HepG2 (cell line): ENCODE measurements at regions not wholly inside any gene's neighbourhood (a gene's known extent, or its start where the extent isn't known, plus 50 kb on each side); places are given as distances from the start of the nearest gene placed in this dataset.

Source experiments
- ATAC-seq: fragments of 200-7000 bp; cut with Tn5 transposase; 3 replicates; pipeline ENCODE4 v1.9.1; 2020; ENCODE audit warnings: mild to moderate bottlenecking, moderate library complexity
- BruUV-seq: library from RNA; stranded (reverse); fragments of 400-500 nt; replicated peaks from 2 replicates; lab custom pipeline; 2021; lab: Mats Ljungman, UMichigan
- CTCF ChIA-PET: fragments of 300-600 bp; formaldehyde crosslinking; extraction: SDS; loops from one replicate; lab custom pipeline; 2021; ENCODE audit warnings: low total read pairs, inconsistent platforms, low intra/inter-chr PET ratio; lab: Yijun Ruan, JAX
- POLR2A ChIA-PET: fragments of 350-600 bp; sonication (Branson Sonifier 250); formaldehyde crosslinking; loops from one replicate; lab custom pipeline; 2020; ENCODE audit warnings: antibody characterized with exemption, inconsistent platforms; lab: Yijun Ruan, JAX
- DNase-seq: peaks from one replicate; pipeline ENCODE4 v3.0.0-alpha.2; 2015; ENCODE audit warnings: low spot score
- FAIRE-seq: peaks from 3 replicates; lab custom pipeline; 2011; peaks lifted over from hg19 to GRCh38; lab: Jason Lieb, UNC
- H2AFZ ChIP-seq: one replicate; pipeline ENCODE4 v1.6.1; 2011; ENCODE audit warnings: low read length, inconsistent platforms
- H3K27ac ChIP-seq: fragments of 300-600 bp; 3 replicates; pipeline ENCODE4 v1.8.0; 2011; ENCODE audit warnings: mixed run types, mild to moderate bottlenecking, mixed read lengths, low read length, inconsistent platforms; ENCODE audit not compliant: insufficient read depth; ENCODE audit errors: extremely low read length
- H3K27me3 ChIP-seq, 2 experiments: fragments of 200-600 bp in 1 of 2; 2 replicates in 1 of 2; 3 replicates in 1 of 2; pipeline versions ENCODE4 v1.6.0 to v1.8.0; 2011; ENCODE audit warnings: low read length in 2 of 2, mild to moderate bottlenecking in 2 of 2, moderate library complexity in 2 of 2, inconsistent platforms in 1 of 2; ENCODE audit not compliant: insufficient read depth in 2 of 2, control insufficient read depth in 1 of 2
- H3K36me3 ChIP-seq, 2 experiments: fragments of 200-600 bp in 1 of 2; replicated peaks in 1 of 2; 2 replicates in 1 of 2; 3 replicates in 1 of 2; pipeline versions ENCODE4 v1.5.1 to v1.8.0; 2011; ENCODE audit warnings: low read length in 2 of 2, inconsistent platforms in 1 of 2; ENCODE audit not compliant: insufficient read depth in 2 of 2, control insufficient read depth in 1 of 2
- H3K4me1 ChIP-seq: 2 replicates; pipeline ENCODE4 v1.5.1; 2012; ENCODE audit warnings: low read length, inconsistent platforms; ENCODE audit not compliant: insufficient read depth
- H3K4me2 ChIP-seq: 2 replicates; pipeline ENCODE4 v1.6.0; 2011; ENCODE audit warnings: low read depth, low read length, inconsistent platforms
- H3K4me3 ChIP-seq, 3 experiments: fragments of 200-600 bp in 1 of 3; sonication (generic), shearing (Covaris generic) in 1 of 3; replicated peaks in 1 of 3; 2 replicates each; pipeline ENCODE4 v1.5.1; 2011 to 2016; ENCODE audit warnings: low read length in 3 of 3, inconsistent platforms in 2 of 3, low read depth in 2 of 3, mild to moderate bottlenecking in 2 of 3, control low read depth in 1 of 3, mixed read lengths in 1 of 3; ENCODE audit not compliant: insufficient read depth in 1 of 3
- H3K79me2 ChIP-seq: one replicate; pipeline ENCODE4 v1.6.1; 2011; ENCODE audit warnings: low read length, inconsistent platforms; ENCODE audit not compliant: insufficient read depth
- H3K9ac ChIP-seq: 2 replicates; pipeline ENCODE4 v1.6.0; 2011; ENCODE audit warnings: mild to moderate bottlenecking, low read depth, low read length, inconsistent platforms; ENCODE audit not compliant: insufficient read depth
- H3K9me3 ChIP-seq: 2 replicates; pipeline ENCODE4 v1.5.1; 2012; ENCODE audit warnings: mild to moderate bottlenecking, low read length
- H4K20me1 ChIP-seq: 2 replicates; pipeline ENCODE4 v1.6.0; 2011; ENCODE audit warnings: inconsistent platforms, mild to moderate bottlenecking, low read length, moderate library complexity; ENCODE audit not compliant: insufficient read depth
- HNF4A ChIP-seq: sonication (generic); formaldehyde crosslinking; IDR thresholded peaks from 2 replicates; pipeline ENCODE4 v1.4.0; 2020; ENCODE audit warnings: missing genetic modification reagents
- HOXA5 ChIP-seq: sonication (generic); formaldehyde crosslinking; IDR thresholded peaks from 2 replicates; pipeline ENCODE4 v1.4.0; 2020; ENCODE audit warnings: missing genetic modification reagents
- KIAA2018 ChIP-seq: sonication (generic); formaldehyde crosslinking; IDR thresholded peaks from 2 replicates; pipeline ENCODE4 v1.5.0; 2020; ENCODE audit warnings: mild to moderate bottlenecking, missing genetic modification reagents, borderline replicate concordance
- SMC3 ChIP-seq: IDR thresholded peaks from 2 replicates; pipeline ENCODE4 v1.6.1; 2011; ENCODE audit warnings: low read length, improper control_type of control experiment
- SMYD3 ChIP-seq: sonication (generic); formaldehyde crosslinking; IDR thresholded peaks from 2 replicates; pipeline ENCODE4 v1.8.1; 2023; ENCODE audit warnings: mild to moderate bottlenecking, missing genetic modification reagents
- YEATS4 ChIP-seq: sonication (generic); formaldehyde crosslinking; IDR thresholded peaks from 2 replicates; pipeline ENCODE4 v1.4.0; 2020; ENCODE audit warnings: missing genetic modification reagents, borderline replicate concordance
- ZNF17 ChIP-seq: sonication (generic); formaldehyde crosslinking; IDR thresholded peaks from 2 replicates; pipeline ENCODE4 v1.5.0; 2020; ENCODE audit warnings: mild to moderate bottlenecking, missing genetic modification reagents
- ZNF674 ChIP-seq: sonication (generic); formaldehyde crosslinking; IDR thresholded peaks from 2 replicates; pipeline ENCODE4 v1.5.0; 2020; ENCODE audit warnings: low read depth, mild to moderate bottlenecking, missing genetic modification reagents
- WGBS: methylation state at CpG from one replicate; pipeline ENCODE4 v1.1.6; 2017; ENCODE audit warnings: low lambda C conversion rate; 5-methylcytosine and 5-hydroxymethylcytosine counted together
- in situ Hi-C: cut with HindIII; loops from 2 replicates; pipeline ENCODE4 v1.10.0; 2017; ENCODE audit warnings: low pct_unique_long_range_greater_than_20kb; ENCODE audit not compliant: extremely low pct_ligation_motif_present
- intact Hi-C: fragments of 100-400 bp; cut with micrococcal nuclease; formaldehyde crosslinking; loops from one replicate; pipeline ENCODE4 v1.10.0; 2022; ENCODE audit not compliant: unreplicated experiment
- TF ChIP-seq, protein P1 (sequence below): sonication (generic); formaldehyde crosslinking; conservative IDR thresholded peaks from 2 replicates; pipeline ENCODE4 v1.8.0; 2022; ENCODE audit warnings: mild to moderate bottlenecking, moderate library complexity, missing genetic modification reagents
- TF ChIP-seq, protein P2 (sequence below): sonication (generic); formaldehyde crosslinking; IDR thresholded peaks from 2 replicates; pipeline ENCODE4 v1.5.0; 2020; ENCODE audit warnings: mild to moderate bottlenecking, missing genetic modification reagents, moderate library complexity
- TF ChIP-seq, protein P3 (sequence below): IDR thresholded peaks from 2 replicates; pipeline ENCODE4 v1.6.1; 2016; ENCODE audit warnings: mild to moderate bottlenecking

- no peak overlapping the region for H3K9ac ChIP-seq
- BruUV-seq, result no TSS peak
- no peaks in the 10 kb centered on the region for H3K79me2 ChIP-seq
- intact Hi-C loops, result no loop called here
- H3K4me2 ChIP-seq, result no peak overlapping the region
- no peak overlapping the region for H2AFZ ChIP-seq
- no peak overlapping the region for H3K27ac ChIP-seq
- WGBS, result 5% methylated on average over 4 of the region's 4 CpGs
- H3K4me3 ChIP-seq, result no peak overlapping the region
- no peaks in the 10 kb centered on the region for H3K36me3 ChIP-seq
- DNase-seq (no peak), ATAC-seq (no peak), FAIRE-seq (no peak)
- no peaks in the 10 kb centered on the region for H3K9me3 ChIP-seq
- in situ Hi-C loops, result no loop called here
- CTCF ChIA-PET, result no interaction called here
- H3K4me1 ChIP-seq, result no peaks in the 10 kb centered on the region
- no peaks in the 10 kb centered on the region for H3K27me3 ChIP-seq
- POLR2A ChIA-PET, result no interaction called here
- H4K20me1 ChIP-seq, result no peaks in the 10 kb centered on the region
- TF ChIP-seq HNF4A (no peak), HOXA5 (CRISPR knock-in tag) (no peak), ZNF17 (CRISPR knock-in tag) (no peak), KIAA2018 (CRISPR knock-in tag) (no peak), ZNF674 (CRISPR knock-in tag) (no peak), SMC3 (no peak), YEATS4 (CRISPR knock-in tag) (no peak), SMYD3 (CRISPR knock-in tag) (no peak)
- TF ChIP-seq, protein P1, sequence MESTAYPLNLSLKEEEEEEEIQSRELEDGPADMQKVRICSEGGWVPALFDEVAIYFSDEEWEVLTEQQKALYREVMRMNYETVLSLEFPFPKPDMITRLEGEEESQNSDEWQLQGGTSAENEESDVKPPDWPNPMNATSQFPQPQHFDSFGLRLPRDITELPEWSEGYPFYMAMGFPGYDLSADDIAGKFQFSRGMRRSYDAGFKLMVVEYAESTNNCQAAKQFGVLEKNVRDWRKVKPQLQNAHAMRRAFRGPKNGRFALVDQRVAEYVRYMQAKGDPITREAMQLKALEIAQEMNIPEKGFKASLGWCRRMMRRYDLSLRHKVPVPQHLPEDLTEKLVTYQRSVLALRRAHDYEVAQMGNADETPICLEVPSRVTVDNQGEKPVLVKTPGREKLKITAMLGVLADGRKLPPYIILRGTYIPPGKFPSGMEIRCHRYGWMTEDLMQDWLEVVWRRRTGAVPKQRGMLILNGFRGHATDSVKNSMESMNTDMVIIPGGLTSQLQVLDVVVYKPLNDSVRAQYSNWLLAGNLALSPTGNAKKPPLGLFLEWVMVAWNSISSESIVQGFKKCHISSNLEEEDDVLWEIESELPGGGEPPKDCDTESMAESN, result no peak
- TF ChIP-seq, protein P2, sequence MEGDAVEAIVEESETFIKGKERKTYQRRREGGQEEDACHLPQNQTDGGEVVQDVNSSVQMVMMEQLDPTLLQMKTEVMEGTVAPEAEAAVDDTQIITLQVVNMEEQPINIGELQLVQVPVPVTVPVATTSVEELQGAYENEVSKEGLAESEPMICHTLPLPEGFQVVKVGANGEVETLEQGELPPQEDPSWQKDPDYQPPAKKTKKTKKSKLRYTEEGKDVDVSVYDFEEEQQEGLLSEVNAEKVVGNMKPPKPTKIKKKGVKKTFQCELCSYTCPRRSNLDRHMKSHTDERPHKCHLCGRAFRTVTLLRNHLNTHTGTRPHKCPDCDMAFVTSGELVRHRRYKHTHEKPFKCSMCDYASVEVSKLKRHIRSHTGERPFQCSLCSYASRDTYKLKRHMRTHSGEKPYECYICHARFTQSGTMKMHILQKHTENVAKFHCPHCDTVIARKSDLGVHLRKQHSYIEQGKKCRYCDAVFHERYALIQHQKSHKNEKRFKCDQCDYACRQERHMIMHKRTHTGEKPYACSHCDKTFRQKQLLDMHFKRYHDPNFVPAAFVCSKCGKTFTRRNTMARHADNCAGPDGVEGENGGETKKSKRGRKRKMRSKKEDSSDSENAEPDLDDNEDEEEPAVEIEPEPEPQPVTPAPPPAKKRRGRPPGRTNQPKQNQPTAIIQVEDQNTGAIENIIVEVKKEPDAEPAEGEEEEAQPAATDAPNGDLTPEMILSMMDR, result no peak
- TF ChIP-seq, protein P3, sequence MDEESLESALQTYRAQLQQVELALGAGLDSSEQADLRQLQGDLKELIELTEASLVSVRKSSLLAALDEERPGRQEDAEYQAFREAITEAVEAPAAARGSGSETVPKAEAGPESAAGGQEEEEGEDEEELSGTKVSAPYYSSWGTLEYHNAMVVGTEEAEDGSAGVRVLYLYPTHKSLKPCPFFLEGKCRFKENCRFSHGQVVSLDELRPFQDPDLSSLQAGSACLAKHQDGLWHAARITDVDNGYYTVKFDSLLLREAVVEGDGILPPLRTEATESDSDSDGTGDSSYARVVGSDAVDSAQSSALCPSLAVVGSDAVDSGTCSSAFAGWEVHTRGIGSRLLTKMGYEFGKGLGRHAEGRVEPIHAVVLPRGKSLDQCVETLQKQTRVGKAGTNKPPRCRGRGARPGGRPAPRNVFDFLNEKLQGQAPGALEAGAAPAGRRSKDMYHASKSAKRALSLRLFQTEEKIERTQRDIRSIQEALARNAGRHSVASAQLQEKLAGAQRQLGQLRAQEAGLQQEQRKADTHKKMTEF (CRISPR knock-in tag), result no peak
Observed at GRCh38 chr9:89901920-89902319, 297.1 kb downstream of the GADD45G start.
